HUES6 (cell line): ENCODE measurements at regions not wholly inside any gene's neighbourhood (a gene's known extent, or its start where the extent isn't known, plus 50 kb on each side); places are given as distances from the start of the nearest gene placed in this dataset.

Source experiments
- H3K27ac ChIP-seq: 2 replicates; pipeline ENCODE4 v1.7.0; 2013; ENCODE audit warnings: low read depth, mild to moderate bottlenecking, low read length, inconsistent platforms
- H3K27me3 ChIP-seq: 2 replicates; pipeline ENCODE4 v1.6.1; 2013; ENCODE audit warnings: low read length; ENCODE audit not compliant: control insufficient read depth, insufficient read depth
- H3K36me3 ChIP-seq: 2 replicates; pipeline ENCODE4 v1.6.1; 2013; ENCODE audit warnings: low read length; ENCODE audit not compliant: control insufficient read depth, insufficient read depth
- H3K4me1 ChIP-seq: 2 replicates; pipeline ENCODE4 v1.6.1; 2013; ENCODE audit warnings: low read length; ENCODE audit not compliant: control insufficient read depth, insufficient read depth
- H3K4me3 ChIP-seq: 2 replicates; pipeline ENCODE4 v1.5.1; 2013; ENCODE audit warnings: low read depth, low read length
- H3K9ac ChIP-seq: one replicate; pipeline ENCODE4 v1.6.1; 2013; ENCODE audit warnings: mild to moderate bottlenecking, low read length
- H3K9me3 ChIP-seq: 2 replicates; pipeline ENCODE4 v1.6.1; 2013; ENCODE audit warnings: low read depth, low read length; ENCODE audit not compliant: control insufficient read depth, insufficient read depth

- Histone ChIP-seq H3K27me3 (no peaks in the 10 kb centered on the region), H3K27ac (no peak overlapping the region), H3K4me1 (no peaks in the 10 kb centered on the region), H3K9me3 (no peaks in the 10 kb centered on the region), H3K4me3 (no peak overlapping the region), H3K9ac (no peak overlapping the region), H3K36me3 (no peaks in the 10 kb centered on the region)
These were observed 1331.2 kb downstream of the FSCB start for GRCh38 chr14:43175896-43176295.

DNA sequence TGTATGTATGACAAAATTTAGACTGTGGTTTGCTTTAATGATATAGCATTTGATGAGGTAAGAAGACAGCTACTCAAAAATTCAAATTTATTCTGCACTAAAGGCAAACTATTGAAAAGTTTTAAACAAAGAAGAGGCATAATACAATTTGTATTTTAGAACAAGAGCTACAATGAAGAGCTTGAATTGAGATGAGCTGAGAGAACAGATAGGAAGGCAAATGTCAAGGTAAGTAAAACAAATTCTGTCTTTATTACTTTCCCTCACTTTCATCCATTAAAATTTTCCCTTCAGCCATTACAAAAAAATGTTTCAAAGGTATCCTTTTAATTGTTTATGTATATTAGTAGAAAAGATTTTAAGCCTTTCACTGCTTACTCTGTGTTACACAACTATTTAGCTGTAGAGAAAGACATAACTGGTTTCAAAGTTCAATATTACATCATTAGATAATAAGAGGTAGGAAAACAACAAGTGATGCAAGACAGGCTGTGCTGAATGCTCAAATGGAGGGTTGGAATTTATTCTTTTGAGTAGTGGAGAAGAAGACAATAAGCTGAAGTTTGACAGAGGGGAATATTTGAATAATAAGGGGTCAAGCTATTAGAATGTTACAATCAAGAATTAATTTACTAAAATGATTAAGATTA, 1334.1 kb downstream of the FSCB start:
- Histone ChIP-seq H3K4me3 (no peak overlapping the region), H3K27ac (no peak overlapping the region), H3K36me3 (no peaks in the 10 kb centered on the region), H3K9me3 (no peaks in the 10 kb centered on the region), H3K4me1 (no peaks in the 10 kb centered on the region), H3K9ac (no peak overlapping the region), H3K27me3 (no peaks in the 10 kb centered on the region)

DNA sequence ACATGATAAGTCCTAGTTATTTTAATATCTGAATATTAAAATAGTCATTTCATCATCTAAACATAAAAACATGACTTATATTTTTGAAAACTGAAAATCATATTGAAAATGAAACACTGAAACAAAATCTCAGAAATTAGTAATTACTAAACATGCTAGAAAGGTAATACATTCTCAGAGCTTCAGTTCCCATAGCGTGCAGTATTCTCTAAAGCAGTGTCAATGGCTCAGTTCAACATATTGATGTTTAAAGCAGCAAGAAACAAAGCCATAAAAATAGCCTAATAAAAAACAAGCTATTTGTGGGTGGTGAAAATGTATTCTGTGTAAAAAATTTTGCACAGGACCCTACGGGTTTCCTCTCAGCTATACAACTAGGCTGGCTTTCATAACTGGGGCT, 1337.4 kb downstream of the FSCB start:
- Histone ChIP-seq H3K27me3 (no peaks in the 10 kb centered on the region), H3K4me1 (no peaks in the 10 kb centered on the region), H3K36me3 (no peaks in the 10 kb centered on the region), H3K9me3 (no peaks in the 10 kb centered on the region), H3K4me3 (no peak overlapping the region), H3K9ac (no peak overlapping the region), H3K27ac (no peak overlapping the region)

- H3K4me3 ChIP-seq = no peak overlapping the region
- H3K27ac ChIP-seq = no peak overlapping the region
- H3K27me3 ChIP-seq = no peaks in the 10 kb centered on the region
- H3K36me3 ChIP-seq = no peaks in the 10 kb centered on the region
- H3K9me3 ChIP-seq = no peaks in the 10 kb centered on the region
- no peaks in the 10 kb centered on the region for H3K4me1 ChIP-seq
- no peak overlapping the region for H3K9ac ChIP-seq
These were observed 1338.6 kb downstream of the FSCB start for GRCh38 chr14:43168371-43168925.

GRCh38 chr14:43166163-43166562, 1340.9 kb downstream of the FSCB start:
- Histone ChIP-seq H3K9me3 (no peaks in the 10 kb centered on the region), H3K4me3 (no peak overlapping the region), H3K4me1 (no peaks in the 10 kb centered on the region), H3K27me3 (no peaks in the 10 kb centered on the region), H3K27ac (no peak overlapping the region), H3K9ac (no peak overlapping the region), H3K36me3 (no peaks in the 10 kb centered on the region)

DNA sequence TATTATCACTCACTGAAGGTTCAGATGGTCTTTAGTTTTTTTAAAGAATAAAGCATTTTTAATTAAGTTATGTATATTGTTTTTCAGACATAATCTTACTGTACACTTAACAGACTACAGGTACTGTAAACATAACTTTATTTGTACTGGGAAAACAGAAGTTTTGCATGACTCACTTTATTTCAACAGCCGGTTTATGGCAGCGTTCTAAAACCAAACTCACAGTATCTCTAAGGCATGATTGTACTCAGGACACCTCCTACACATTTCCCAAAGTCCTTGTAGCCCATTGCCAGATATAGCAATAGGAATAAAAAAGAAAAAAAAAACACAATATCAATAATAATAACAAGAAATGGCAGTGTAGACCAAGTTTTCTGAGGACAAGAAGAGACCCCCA, 1341.4 kb downstream of the FSCB start:
- Histone ChIP-seq H3K9me3 (no peaks in the 10 kb centered on the region), H3K4me3 (no peak overlapping the region), H3K27me3 (no peaks in the 10 kb centered on the region), H3K4me1 (no peaks in the 10 kb centered on the region), H3K9ac (no peak overlapping the region), H3K27ac (no peak overlapping the region), H3K36me3 (no peaks in the 10 kb centered on the region)

DNA sequence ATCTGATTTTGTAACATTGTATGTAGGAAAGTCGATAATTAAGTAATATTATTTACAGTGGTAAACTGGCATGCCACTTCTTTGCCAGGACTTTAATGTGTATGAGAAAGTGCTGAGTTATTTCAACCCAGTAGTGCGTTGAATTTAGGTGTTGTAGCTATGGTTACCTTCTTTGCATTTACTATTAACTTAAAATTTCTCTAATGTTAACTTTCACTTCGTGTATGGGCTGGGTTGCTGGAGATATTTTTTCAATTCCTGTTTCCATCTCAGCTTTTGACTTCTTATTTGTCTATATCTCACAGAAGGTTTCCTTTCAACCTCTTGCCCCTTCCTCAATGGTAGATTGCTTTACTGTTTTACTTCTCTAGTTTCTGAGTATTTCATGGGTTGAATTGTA, 1345.6 kb downstream of the FSCB start:
- Histone ChIP-seq H3K4me3 (no peak overlapping the region), H3K36me3 (no peaks in the 10 kb centered on the region), H3K9ac (no peak overlapping the region), H3K9me3 (no peaks in the 10 kb centered on the region), H3K27me3 (no peaks in the 10 kb centered on the region), H3K4me1 (no peaks in the 10 kb centered on the region), H3K27ac (no peak overlapping the region)

DNA sequence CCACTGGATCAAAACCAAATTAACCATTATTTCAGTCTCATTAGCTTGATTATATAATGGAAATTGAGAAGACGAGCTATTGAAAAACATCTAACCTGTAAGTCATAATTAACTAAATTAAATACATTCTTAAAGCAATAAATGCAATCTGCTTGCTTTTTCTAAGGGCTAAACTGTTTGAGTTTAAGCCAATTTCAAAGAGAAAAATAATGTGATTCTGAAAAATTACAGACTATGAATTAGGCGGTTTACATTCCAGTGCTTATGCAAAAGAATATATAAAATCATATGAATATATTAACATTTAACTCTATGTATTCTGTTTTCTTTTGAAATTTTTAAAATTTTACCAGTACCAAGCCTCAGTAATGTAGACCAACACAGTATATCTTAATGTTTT, 1349.4 kb downstream of the FSCB start:
- H3K9me3 ChIP-seq = no peaks in the 10 kb centered on the region
- H3K27ac ChIP-seq = no peak overlapping the region
- H3K9ac ChIP-seq = no peak overlapping the region
- H3K36me3 ChIP-seq = no peaks in the 10 kb centered on the region
- H3K4me3 ChIP-seq = no peak overlapping the region
- H3K27me3 ChIP-seq = no peaks in the 10 kb centered on the region
- no peaks in the 10 kb centered on the region for H3K4me1 ChIP-seq

- Histone ChIP-seq H3K9ac (no peak overlapping the region), H3K27ac (no peak overlapping the region), H3K9me3 (no peaks in the 10 kb centered on the region), H3K4me3 (no peak overlapping the region), H3K4me1 (no peaks in the 10 kb centered on the region), H3K36me3 (no peaks in the 10 kb centered on the region), H3K27me3 (no peaks in the 10 kb centered on the region)
These were observed 1351.2 kb downstream of the FSCB start for GRCh38 chr14:43155924-43156323.

DNA sequence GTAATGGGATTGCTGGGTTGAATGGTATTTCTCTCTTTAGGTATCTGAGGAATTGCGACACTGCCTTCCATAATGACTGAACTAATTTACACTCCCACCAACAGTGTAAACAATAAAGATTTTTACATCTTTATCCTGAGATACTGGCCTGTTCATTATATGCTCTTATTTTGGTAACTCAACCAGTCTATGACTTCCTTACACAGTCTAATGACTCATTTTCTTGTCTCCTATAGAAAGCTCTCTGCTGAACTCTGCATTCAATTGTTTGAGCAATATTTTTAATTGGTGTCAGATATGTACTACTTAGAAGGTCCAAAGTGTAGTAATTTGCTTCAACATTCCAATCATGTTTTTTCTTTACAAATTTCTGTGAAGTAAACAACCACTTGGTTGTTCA, 1351.8 kb downstream of the FSCB start:
- Histone ChIP-seq H3K9ac (no peak overlapping the region), H3K36me3 (no peaks in the 10 kb centered on the region), H3K4me3 (no peak overlapping the region), H3K27me3 (no peaks in the 10 kb centered on the region), H3K27ac (no peak overlapping the region), H3K4me1 (no peaks in the 10 kb centered on the region), H3K9me3 (no peaks in the 10 kb centered on the region)

- no peaks in the 10 kb centered on the region for H3K4me1 ChIP-seq
- H3K4me3 ChIP-seq = no peak overlapping the region
- no peaks in the 10 kb centered on the region for H3K27me3 ChIP-seq
These were observed 1359.6 kb downstream of the FSCB start for GRCh38 chr14:43147485-43147884.

More at GRCh38 chr14:43147485-43147884, 1359.6 kb downstream of the FSCB start:
- Histone ChIP-seq H3K27ac (no peak overlapping the region), H3K9ac (no peak overlapping the region), H3K9me3 (no peaks in the 10 kb centered on the region), H3K36me3 (no peaks in the 10 kb centered on the region)
